Stomach (tissue), 8 donors: ENCODE measurements at regions not wholly inside any gene's neighbourhood (a gene's known extent, or its start where the extent isn't known, plus 50 kb on each side); places are given as distances from the start of the nearest gene placed in this dataset.

ENCODE experiments used
- DNase-seq, 2 donors: peaks; one replicate each; pipeline versions ENCODE4 v3.0.0 to v3.0.0-alpha.2; 2013 to 2019
- H3K27ac ChIP-seq, 5 donors: fragments of 200-600 bp in 4 of 5; sonication (generic) in 4 of 5; one replicate each; pipeline ENCODE4 v1.5.1; 2013 to 2019; ENCODE audit warnings: mild to moderate bottlenecking in 1 of 5, moderate library complexity in 1 of 5
- H3K27me3 ChIP-seq, 3 donors: fragments of 200-600 bp; sonication (generic); one replicate each; pipeline ENCODE4 v1.5.1; 2017 to 2019; ENCODE audit warnings: mixed run types in 1 of 3
- H3K36me3 ChIP-seq, 4 donors: fragments of 200-600 bp; sonication (generic); 1 replicate in 3 of 4; 2 replicates in 1 of 4; pipeline ENCODE4 v1.5.1; 2016 to 2019
- H3K4me1 ChIP-seq, 4 donors: fragments of 200-600 bp; sonication (generic); one replicate each; pipeline ENCODE4 v1.5.1; 2016 to 2019
- H3K4me3 ChIP-seq, 4 donors: fragments of 200-600 bp; sonication (generic) in 3 of 4; one replicate each; pipeline ENCODE4 v1.5.1; 2016 to 2019; ENCODE audit warnings: mild to moderate bottlenecking in 1 of 4
- H3K9me3 ChIP-seq, 4 donors: fragments of 200-600 bp; sonication (generic); one replicate each; pipeline ENCODE4 v1.5.1; 2016 to 2019
- CTCF ChIP-seq, 7 experiments: fragments of 450-650 bp in 4 of 7; fragments of 200-600 bp in 3 of 7; sonication (generic) in 3 of 7; IDR thresholded peaks; one replicate each; pipeline ENCODE4 v1.5.1; 2016 to 2019; ENCODE audit warnings: antibody characterized with exemption in 7 of 7, control low read depth in 2 of 7, mild to moderate bottlenecking in 1 of 7
- EP300 ChIP-seq: sonication (generic); formaldehyde crosslinking; IDR thresholded peaks from one replicate; pipeline ENCODE4 v1.6.1; 2017; ENCODE audit warnings: antibody characterized with exemption
- POLR2A ChIP-seq, 4 donors: fragments of 450-650 bp; IDR thresholded peaks; one replicate each; pipeline ENCODE4 v1.6.1; 2016; ENCODE audit warnings: antibody characterized with exemption in 4 of 4, control low read depth in 2 of 4, mild to moderate bottlenecking in 1 of 4, moderate library complexity in 1 of 4
- POLR2AphosphoS5 ChIP-seq, 3 donors: sonication (generic); formaldehyde crosslinking; IDR thresholded peaks; one replicate each; pipeline ENCODE4 v1.6.1; 2016; ENCODE audit warnings: antibody characterized with exemption in 3 of 3
- WGBS, 5 donors: extraction: QIAGEN DNeasy Blood & Tissue Kit in 3 of 5; methylation state at CpG; one replicate each; pipeline versions ENCODE4 v1.1.5 to v1.1.7; 2013 to 2018; 5-methylcytosine and 5-hydroxymethylcytosine counted together
- intact Hi-C: fragments of 100-400 bp; cut with DNase I; formaldehyde crosslinking; loops from one replicate; pipeline ENCODE4 v1.15.1; 2023; ENCODE audit warnings: low total_unique reads
- donor health status: healthy with polysubstance abuse.
- donor health status: Bipolar disorder and iron deficiency.
- donor health status: healthy.

GRCh38 chr2:57681650-57682049 is 365.0 kb upstream of the VRK2 start:
- no peak for TF ChIP-seq POLR2A (IDR thresholded peaks at IDR 0.05)
- no peak for TF ChIP-seq EP300
- TF ChIP-seq CTCF (IDR thresholded peaks at IDR 0.05): no peak
- no peak for TF ChIP-seq POLR2AphosphoS5 (IDR thresholded peaks at IDR 0.05)

GRCh38 chr2:57685032-57685431 is 361.6 kb upstream of the VRK2 start:
- TF ChIP-seq EP300 (no peak), CTCF (IDR thresholded peaks at IDR 0.05) (no peak)
- 76 to 95% (median 87%) methylated on average over 2 of the region's 2 CpGs for WGBS, 5 donors

More at GRCh38 chr2:57681650-57682049, 365.0 kb upstream of the VRK2 start:
- Histone ChIP-seq H3K27ac (no peak overlapping the region), H3K9me3 (peaks cover 0 to 12% (median 6%) of the 10 kb centered on the region in 4 donors), H3K36me3 (no peaks in the 10 kb centered on the region), H3K4me3 (no peak overlapping the region), H3K27me3 (no peaks in the 10 kb centered on the region), H3K4me1 (no peaks in the 10 kb centered on the region)
- 63 to 79% (median 73%) methylated on average over 1 of the region's 1 CpG for WGBS, 5 donors
- intact Hi-C loops: no loop called here
- DNase-seq: no peak

GRCh38 chr2:57692395-57692794 is 354.2 kb upstream of the VRK2 start:
- no peak for DNase-seq
- Histone ChIP-seq H3K9me3 (peaks cover 0 to 36% (median 12%) of the 10 kb centered on the region in 4 donors), H3K36me3 (no peaks in the 10 kb centered on the region), H3K4me3 (no peak overlapping the region), H3K27me3 (no peaks in the 10 kb centered on the region), H3K27ac (no peak overlapping the region), H3K4me1 (no peaks in the 10 kb centered on the region)
- intact Hi-C loops: no loop called here
- no peak for TF ChIP-seq CTCF (IDR thresholded peaks at IDR 0.05)
- TF ChIP-seq POLR2A (IDR thresholded peaks at IDR 0.05): no peak
- no peak for TF ChIP-seq POLR2AphosphoS5 (IDR thresholded peaks at IDR 0.05)
- no peak for TF ChIP-seq EP300

More at GRCh38 chr2:57685032-57685431, 361.6 kb upstream of the VRK2 start:
- H3K36me3 ChIP-seq: no peaks in the 10 kb centered on the region
- intact Hi-C loops: no loop called here
- H3K27me3 ChIP-seq: no peaks in the 10 kb centered on the region
- no peak for DNase-seq
- H3K27ac ChIP-seq: no peak overlapping the region
- no peak overlapping the region for H3K4me3 ChIP-seq
- H3K9me3 ChIP-seq: peaks cover 0 to 38% (median 14%) of the 10 kb centered on the region in 4 donors
- H3K4me1 ChIP-seq: no peaks in the 10 kb centered on the region

GRCh38 chr2:57693177-57693576 is 353.4 kb upstream of the VRK2 start:
- Histone ChIP-seq H3K27me3 (no peaks in the 10 kb centered on the region), H3K4me1 (no peaks in the 10 kb centered on the region), H3K27ac (no peak overlapping the region), H3K9me3 (peaks cover 0 to 29% (median 6%) of the 10 kb centered on the region in 4 donors), H3K36me3 (no peaks in the 10 kb centered on the region), H3K4me3 (no peak overlapping the region)
- intact Hi-C loops: no loop called here
- TF ChIP-seq CTCF (IDR thresholded peaks at IDR 0.05): no peak
- no peak for TF ChIP-seq EP300
- TF ChIP-seq POLR2AphosphoS5 (IDR thresholded peaks at IDR 0.05): no peak
- TF ChIP-seq POLR2A (IDR thresholded peaks at IDR 0.05): no peak
- DNase-seq: no peak
